ENCODE measurements at regions not wholly inside any gene's neighbourhood (a gene's known extent, or its start where the extent isn't known, plus 50 kb on each side); places are given as distances from the start of the nearest gene placed in this dataset.

DNA sequence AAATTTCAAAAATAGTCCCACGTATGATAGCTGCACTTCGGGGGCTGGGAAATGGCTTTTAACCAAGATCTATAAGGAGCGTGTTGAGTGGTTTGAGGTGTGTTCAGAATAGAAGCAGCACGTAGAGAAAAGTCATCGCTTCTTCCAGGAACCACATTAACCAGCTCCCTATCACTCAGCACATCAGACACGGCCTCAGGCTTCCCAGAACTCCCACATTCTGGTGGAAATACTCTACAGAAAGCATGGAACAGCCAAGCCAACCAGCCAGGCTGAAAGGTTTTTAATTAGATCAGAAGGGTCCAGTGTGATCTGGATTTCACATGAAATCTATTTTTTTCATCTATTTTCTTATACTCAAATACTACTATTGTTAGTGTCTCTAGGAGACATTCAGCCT is 231.5 kb upstream of the NRP1 start:
- TF ChIP-seq, protein P1, sequence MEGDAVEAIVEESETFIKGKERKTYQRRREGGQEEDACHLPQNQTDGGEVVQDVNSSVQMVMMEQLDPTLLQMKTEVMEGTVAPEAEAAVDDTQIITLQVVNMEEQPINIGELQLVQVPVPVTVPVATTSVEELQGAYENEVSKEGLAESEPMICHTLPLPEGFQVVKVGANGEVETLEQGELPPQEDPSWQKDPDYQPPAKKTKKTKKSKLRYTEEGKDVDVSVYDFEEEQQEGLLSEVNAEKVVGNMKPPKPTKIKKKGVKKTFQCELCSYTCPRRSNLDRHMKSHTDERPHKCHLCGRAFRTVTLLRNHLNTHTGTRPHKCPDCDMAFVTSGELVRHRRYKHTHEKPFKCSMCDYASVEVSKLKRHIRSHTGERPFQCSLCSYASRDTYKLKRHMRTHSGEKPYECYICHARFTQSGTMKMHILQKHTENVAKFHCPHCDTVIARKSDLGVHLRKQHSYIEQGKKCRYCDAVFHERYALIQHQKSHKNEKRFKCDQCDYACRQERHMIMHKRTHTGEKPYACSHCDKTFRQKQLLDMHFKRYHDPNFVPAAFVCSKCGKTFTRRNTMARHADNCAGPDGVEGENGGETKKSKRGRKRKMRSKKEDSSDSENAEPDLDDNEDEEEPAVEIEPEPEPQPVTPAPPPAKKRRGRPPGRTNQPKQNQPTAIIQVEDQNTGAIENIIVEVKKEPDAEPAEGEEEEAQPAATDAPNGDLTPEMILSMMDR (IDR thresholded peaks at IDR 0.05) = no peak
- TF ChIP-seq EP300 (IDR thresholded peaks at IDR 0.05) = no peak
- TF ChIP-seq POLR2A (IDR thresholded peaks at IDR 0.05) = no peak
- no peak for TF ChIP-seq POLR2AphosphoS5 (IDR thresholded peaks at IDR 0.05)
